Liver (tissue), 8 donors: ENCODE measurements at regions not wholly inside any gene's neighbourhood (a gene's known extent, or its start where the extent isn't known, plus 50 kb on each side); places are given as distances from the start of the nearest gene placed in this dataset.

ENCODE experiments used
- DNase-seq: peaks from one replicate; pipeline ENCODE4 v3.0.0-alpha.2; 2017; ENCODE audit warnings: low spot score
- H3K27ac ChIP-seq, 2 donors: one replicate each; pipeline ENCODE4 v1.7.0; 2013; ENCODE audit warnings: inconsistent platforms in 2 of 2, low read length in 2 of 2, control low read depth in 1 of 2, low read depth in 1 of 2, mild to moderate bottlenecking in 1 of 2
- H3K27me3 ChIP-seq, 4 donors: one replicate each; pipeline versions ENCODE4 v1.6.1 to v1.7.0; 2013; ENCODE audit warnings: low read length in 3 of 4, inconsistent platforms in 1 of 4, mild to moderate bottlenecking in 1 of 4, moderate library complexity in 1 of 4; ENCODE audit not compliant: control insufficient read depth in 4 of 4, insufficient read depth in 4 of 4
- H3K36me3 ChIP-seq, 4 donors: one replicate each; pipeline versions ENCODE4 v1.6.1 to v1.7.0; 2013; ENCODE audit warnings: low read length in 3 of 4, mild to moderate bottlenecking in 3 of 4, low read depth in 1 of 4, moderate library complexity in 1 of 4; ENCODE audit not compliant: control insufficient read depth in 4 of 4, insufficient read depth in 3 of 4
- H3K4me1 ChIP-seq, 4 donors: one replicate each; pipeline versions ENCODE4 v1.6.1 to v1.7.0; 2013; ENCODE audit warnings: low read length in 3 of 4, mild to moderate bottlenecking in 3 of 4, moderate library complexity in 1 of 4; ENCODE audit not compliant: control insufficient read depth in 4 of 4, insufficient read depth in 4 of 4
- H3K4me3 ChIP-seq, 3 donors: one replicate each; pipeline versions ENCODE4 v1.6.1 to v1.7.0; 2013; ENCODE audit warnings: low read length in 3 of 3, control low read depth in 1 of 3, low read depth in 1 of 3, mild to moderate bottlenecking in 1 of 3
- H3K9ac ChIP-seq, 2 donors: one replicate each; pipeline ENCODE4 v1.7.0; 2013; ENCODE audit warnings: low read length in 2 of 2, mild to moderate bottlenecking in 2 of 2, moderate library complexity in 2 of 2, control low read depth in 1 of 2, low read depth in 1 of 2
- H3K9me3 ChIP-seq, 4 donors: one replicate each; pipeline versions ENCODE4 v1.6.1 to v1.7.0; 2013; ENCODE audit warnings: low read length in 3 of 4; ENCODE audit not compliant: control insufficient read depth in 4 of 4
- CTCF ChIP-seq: fragments of 150-350 bp; IDR thresholded peaks from 2 replicates; pipeline ENCODE4 v1.5.1; 2017; ENCODE audit warnings: improper control_type of control experiment, low read depth, low read length; ENCODE audit not compliant: missing input control
- EGR1 ChIP-seq, 2 donors: IDR thresholded peaks; 2 replicates each; pipeline ENCODE4 v1.6.1; 2016 to 2018; ENCODE audit warnings: antibody characterized with exemption in 2 of 2, low read depth in 2 of 2
- FOXA1 ChIP-seq: IDR thresholded peaks from 2 replicates; pipeline ENCODE4 v1.6.1; 2016; ENCODE audit warnings: antibody characterized with exemption
- GABPA ChIP-seq, 2 donors: IDR thresholded peaks in 1 of 2; conservative IDR thresholded peaks in 1 of 2; 2 replicates each; pipeline ENCODE4 v1.6.1; 2016; ENCODE audit warnings: antibody characterized with exemption in 2 of 2, mild to moderate bottlenecking in 1 of 2, moderate library complexity in 1 of 2
- HNF4A ChIP-seq, 2 donors: conservative IDR thresholded peaks; 2 replicates each; pipeline ENCODE4 v1.6.1; 2016; ENCODE audit warnings: antibody characterized with exemption in 2 of 2, mild to moderate bottlenecking in 2 of 2
- HNF4G ChIP-seq: IDR thresholded peaks from 2 replicates; pipeline ENCODE4 v1.6.1; 2016; ENCODE audit warnings: antibody characterized with exemption
- JUND ChIP-seq, 2 donors: IDR thresholded peaks; 2 replicates each; pipeline ENCODE4 v1.6.1; 2016; ENCODE audit warnings: antibody characterized with exemption in 2 of 2
- NR2F2 ChIP-seq: IDR thresholded peaks from 2 replicates; pipeline ENCODE4 v1.6.1; 2016; ENCODE audit warnings: antibody characterized with exemption
- RAD21 ChIP-seq, 2 donors: IDR thresholded peaks; 2 replicates each; pipeline ENCODE4 v1.6.1; 2016; ENCODE audit warnings: antibody characterized with exemption in 2 of 2, mild to moderate bottlenecking in 2 of 2
- REST ChIP-seq: IDR thresholded peaks from 2 replicates; pipeline ENCODE4 v1.6.1; 2016; ENCODE audit warnings: antibody characterized with exemption, mild to moderate bottlenecking
- RXRA ChIP-seq, 2 donors: IDR thresholded peaks; 2 replicates each; pipeline ENCODE4 v1.6.1; 2017 to 2018; ENCODE audit warnings: antibody characterized with exemption in 2 of 2, mild to moderate bottlenecking in 1 of 2
- SP1 ChIP-seq: IDR thresholded peaks from 2 replicates; pipeline ENCODE4 v1.6.1; 2018; ENCODE audit warnings: antibody characterized with exemption, mild to moderate bottlenecking
- TAF1 ChIP-seq: conservative IDR thresholded peaks from 2 replicates; pipeline ENCODE4 v1.6.1; 2016; ENCODE audit warnings: antibody characterized with exemption, mild to moderate bottlenecking
- YY1 ChIP-seq: IDR thresholded peaks from 2 replicates; pipeline ENCODE4 v1.6.1; 2016; ENCODE audit warnings: antibody characterized with exemption, mild to moderate bottlenecking
- WGBS: extraction: QIAGEN DNeasy Blood & Tissue Kit; methylation state at CpG from one replicate; pipeline ENCODE4 v1.1.7; 2013; 5-methylcytosine and 5-hydroxymethylcytosine counted together
- TF ChIP-seq, protein P1 (sequence below): IDR thresholded peaks from 2 replicates; pipeline ENCODE4 v1.6.1; 2016; ENCODE audit warnings: antibody characterized with exemption
- TF ChIP-seq, protein P2 (sequence below): IDR thresholded peaks from 2 replicates; pipeline ENCODE4 v1.6.1; 2016; ENCODE audit warnings: antibody characterized with exemption
- donor health status: healthy.
- donor health status: healthy.
- donor health status: healthy.
- donor health status: healthy.
- donor health status: healthy.

DNA sequence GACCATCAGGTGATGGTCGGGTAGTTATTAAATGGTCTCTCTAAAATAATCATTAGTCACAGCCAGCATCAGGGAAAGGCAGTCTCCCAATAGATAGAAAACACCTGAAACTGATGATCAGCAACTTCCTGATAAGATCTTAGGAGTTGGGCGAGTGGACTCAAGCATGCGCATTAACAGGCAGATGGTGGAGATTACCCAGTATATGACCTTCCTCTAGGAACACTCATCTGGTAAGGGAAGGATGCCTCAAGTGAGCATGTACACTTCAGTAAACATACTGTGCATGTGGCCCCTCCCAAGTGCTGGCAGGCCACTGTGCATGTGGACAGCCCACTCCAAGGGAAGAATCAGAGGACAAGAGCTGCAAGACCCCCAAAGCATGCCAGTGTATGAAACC is 105.9 kb downstream of the ABCC12 start:
- Histone ChIP-seq H3K9ac (no peak overlapping the region), H3K27ac (no peak overlapping the region), H3K36me3 (no peaks in the 10 kb centered on the region), H3K4me3 (no peak overlapping the region), H3K4me1 (peaks cover 0 to 3% (median 0%) of the 10 kb centered on the region in 4 donors), H3K9me3 (no peaks in the 10 kb centered on the region), H3K27me3 (peaks cover 0 to 7% (median 0%) of the 10 kb centered on the region in 4 donors)
- no peak for DNase-seq
- WGBS = 64% methylated on average over 3 of the region's 3 CpGs
- no peak for TF ChIP-seq FOXA1
- TF ChIP-seq RAD21 (IDR thresholded peaks at IDR 0.05) = no peak
- no peak for TF ChIP-seq HNF4A (conservative IDR thresholded peaks at IDR 0.05)
- no peak for TF ChIP-seq GABPA (IDR thresholded peaks at IDR 0.05 in 1 of 2, conservative IDR thresholded peaks at IDR 0.05 in 1 of 2)
- TF ChIP-seq HNF4G = no peak
- TF ChIP-seq, protein P1, sequence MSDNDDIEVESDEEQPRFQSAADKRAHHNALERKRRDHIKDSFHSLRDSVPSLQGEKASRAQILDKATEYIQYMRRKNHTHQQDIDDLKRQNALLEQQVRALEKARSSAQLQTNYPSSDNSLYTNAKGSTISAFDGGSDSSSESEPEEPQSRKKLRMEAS = no peak
- TF ChIP-seq EGR1 (IDR thresholded peaks at IDR 0.05; ENCODE audit: low read depth in 2 of 2) = no peak
- no peak for TF ChIP-seq NR2F2
- TF ChIP-seq REST = no peak
- no peak for TF ChIP-seq RXRA (IDR thresholded peaks at IDR 0.05)
- TF ChIP-seq, protein P2, sequence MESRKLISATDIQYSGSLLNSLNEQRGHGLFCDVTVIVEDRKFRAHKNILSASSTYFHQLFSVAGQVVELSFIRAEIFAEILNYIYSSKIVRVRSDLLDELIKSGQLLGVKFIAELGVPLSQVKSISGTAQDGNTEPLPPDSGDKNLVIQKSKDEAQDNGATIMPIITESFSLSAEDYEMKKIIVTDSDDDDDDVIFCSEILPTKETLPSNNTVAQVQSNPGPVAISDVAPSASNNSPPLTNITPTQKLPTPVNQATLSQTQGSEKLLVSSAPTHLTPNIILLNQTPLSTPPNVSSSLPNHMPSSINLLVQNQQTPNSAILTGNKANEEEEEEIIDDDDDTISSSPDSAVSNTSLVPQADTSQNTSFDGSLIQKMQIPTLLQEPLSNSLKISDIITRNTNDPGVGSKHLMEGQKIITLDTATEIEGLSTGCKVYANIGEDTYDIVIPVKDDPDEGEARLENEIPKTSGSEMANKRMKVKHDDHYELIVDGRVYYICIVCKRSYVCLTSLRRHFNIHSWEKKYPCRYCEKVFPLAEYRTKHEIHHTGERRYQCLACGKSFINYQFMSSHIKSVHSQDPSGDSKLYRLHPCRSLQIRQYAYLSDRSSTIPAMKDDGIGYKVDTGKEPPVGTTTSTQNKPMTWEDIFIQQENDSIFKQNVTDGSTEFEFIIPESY = no peak

- no peaks in the 10 kb centered on the region for H3K9me3 ChIP-seq
- no peak for DNase-seq
- TF ChIP-seq CTCF = no peak
- TF ChIP-seq RAD21 (IDR thresholded peaks at IDR 0.05) = no peak
- TF ChIP-seq SP1 = no peak
- TF ChIP-seq HNF4G = no peak
- no peak for TF ChIP-seq TAF1
- no peak for TF ChIP-seq RXRA (IDR thresholded peaks at IDR 0.05)
- TF ChIP-seq JUND (IDR thresholded peaks at IDR 0.05) = no peak
- TF ChIP-seq, protein P2 = no peak
- TF ChIP-seq GABPA (IDR thresholded peaks at IDR 0.05 in 1 of 2, conservative IDR thresholded peaks at IDR 0.05 in 1 of 2) = no peak
- TF ChIP-seq FOXA1 = no peak
- TF ChIP-seq YY1 = no peak
- TF ChIP-seq, protein P1 = no peak
- no peak for TF ChIP-seq EGR1 (IDR thresholded peaks at IDR 0.05; ENCODE audit: low read depth in 2 of 2)
- H3K9ac ChIP-seq = no peak overlapping the region
- no peaks in the 10 kb centered on the region for H3K4me1 ChIP-seq
- H3K27ac ChIP-seq = no peak overlapping the region
- H3K4me3 ChIP-seq = no peak overlapping the region
- 37% methylated on average over 3 of the region's 3 CpGs for WGBS
- H3K27me3 ChIP-seq = peaks cover 0 to 4% (median 0%) of the 10 kb centered on the region in 4 donors
- H3K36me3 ChIP-seq = no peaks in the 10 kb centered on the region
Measured at GRCh38 chr16:48047720-48048119, 108.1 kb downstream of the ABCC12 start.
